ENCODE measurements at regions not wholly inside any gene's neighbourhood (a gene's known extent, or its start where the extent isn't known, plus 50 kb on each side); places are given as distances from the start of the nearest gene placed in this dataset.
"Not testable (repeated sequence)": the region's sequence is repeated elsewhere in the genome, so short reads cannot be mapped to it uniquely, and the experiment has no call there.

DNA sequence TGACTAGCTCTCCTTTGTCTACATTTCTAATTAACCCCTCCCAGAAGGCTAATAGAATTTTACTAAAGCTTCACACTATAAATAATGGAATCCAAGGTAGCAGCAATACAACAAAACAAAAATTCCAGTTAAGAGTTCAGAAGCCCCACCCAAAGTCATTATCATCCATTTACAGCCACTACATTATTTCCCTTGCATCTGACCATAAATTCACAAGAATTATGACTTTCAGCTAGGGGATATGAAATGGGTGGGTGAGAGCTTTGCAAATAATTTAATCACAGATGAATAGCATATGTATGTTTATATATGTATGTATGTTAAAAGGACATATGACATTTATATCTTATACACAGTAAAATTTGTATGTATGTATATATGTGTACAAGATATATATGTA lies 65.3 kb upstream of the PTGDR start:
- no peak for DNase-seq (ENCODE audit: low read depth)

DNA sequence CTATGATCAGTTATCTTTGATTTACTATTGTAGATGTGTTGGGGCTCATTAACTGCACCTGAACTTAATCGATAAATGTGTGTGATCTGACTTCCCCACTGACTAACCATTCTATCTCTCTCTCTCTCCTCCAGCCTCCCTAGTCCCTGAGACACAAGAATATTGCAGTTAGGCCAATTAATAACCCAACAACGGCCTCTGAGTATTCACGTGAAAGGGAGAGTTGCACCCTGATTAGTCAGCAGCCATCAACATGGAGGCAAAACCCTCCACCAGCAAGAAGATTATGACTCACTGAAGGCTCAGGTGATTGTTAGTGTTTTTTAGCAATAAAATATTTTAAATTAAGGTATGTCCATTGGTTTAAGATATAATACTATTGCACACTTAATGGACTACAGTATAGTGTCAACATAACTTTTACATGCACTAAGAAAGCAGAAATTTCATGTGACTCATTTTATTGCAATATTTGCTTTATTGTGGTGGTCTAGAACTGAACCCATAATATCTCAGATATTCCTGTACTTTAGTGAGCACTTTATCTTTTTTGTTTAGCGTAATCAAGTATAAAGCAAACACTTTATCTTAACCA lies 77.1 kb upstream of the PTGDR start:
- DNase-seq (ENCODE audit: low read depth), result no peak

DNA sequence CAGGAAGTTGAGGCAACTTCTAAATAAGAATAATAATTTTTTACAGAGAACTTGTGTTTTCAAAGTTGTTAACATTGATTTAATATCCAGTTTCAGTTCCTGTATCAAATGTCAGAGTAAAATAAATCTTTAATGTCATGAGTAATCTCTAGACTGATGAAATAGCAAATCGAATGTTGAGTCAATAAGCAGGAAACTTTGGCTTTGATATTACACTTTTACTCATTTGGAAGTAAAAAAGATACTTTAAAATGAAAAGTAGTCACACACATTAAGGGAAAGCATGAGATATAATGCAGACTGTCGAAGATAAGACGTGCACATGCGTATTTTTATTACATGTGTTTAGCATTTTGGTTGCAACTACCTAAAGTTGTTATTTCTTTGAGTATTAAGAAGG lies 78.2 kb upstream of the PTGDR start:
- no peak for DNase-seq (ENCODE audit: low read depth)

DNA sequence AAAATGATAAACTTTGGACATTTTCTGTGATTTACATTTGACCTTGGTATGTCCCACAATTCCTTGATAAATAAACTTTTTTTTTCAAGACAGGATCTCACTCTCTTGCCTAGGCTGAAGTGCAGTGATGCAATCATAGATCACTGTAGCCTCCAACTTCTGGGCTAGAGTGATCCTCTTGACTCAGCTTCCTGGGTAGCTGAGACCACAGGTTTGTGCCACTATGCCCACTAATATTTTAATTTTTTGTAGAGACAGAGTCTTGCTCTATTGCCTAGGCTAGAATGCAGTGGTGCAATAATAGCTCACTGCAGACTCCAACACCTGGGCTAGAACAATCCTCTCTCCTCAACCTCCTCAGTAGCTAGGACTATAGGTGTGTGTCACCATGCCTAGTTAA lies 79.1 kb upstream of the PTGDR start:
- DNase-seq (ENCODE audit: low read depth), result no peak

DNA sequence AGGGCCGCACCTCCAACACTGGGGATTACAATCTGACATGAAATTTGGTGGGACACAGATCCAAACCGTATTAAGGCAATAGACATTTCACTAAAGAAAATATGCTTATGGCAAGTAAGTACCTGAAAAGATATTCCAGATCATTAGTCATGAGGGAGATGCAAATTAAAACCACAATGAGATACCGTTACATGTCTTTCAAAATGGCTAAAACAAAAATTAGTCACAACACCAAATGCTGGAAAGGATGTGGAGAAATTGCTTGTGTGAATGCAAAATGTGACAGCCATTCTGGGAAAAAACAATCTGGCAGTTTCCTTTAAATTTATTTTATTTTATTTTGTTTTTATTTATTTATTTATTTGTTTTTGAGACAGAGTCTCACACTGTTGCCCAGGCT lies 82.3 kb upstream of the PTGDR start:
- DNase-seq (ENCODE audit: low read depth), result no peak

DNA sequence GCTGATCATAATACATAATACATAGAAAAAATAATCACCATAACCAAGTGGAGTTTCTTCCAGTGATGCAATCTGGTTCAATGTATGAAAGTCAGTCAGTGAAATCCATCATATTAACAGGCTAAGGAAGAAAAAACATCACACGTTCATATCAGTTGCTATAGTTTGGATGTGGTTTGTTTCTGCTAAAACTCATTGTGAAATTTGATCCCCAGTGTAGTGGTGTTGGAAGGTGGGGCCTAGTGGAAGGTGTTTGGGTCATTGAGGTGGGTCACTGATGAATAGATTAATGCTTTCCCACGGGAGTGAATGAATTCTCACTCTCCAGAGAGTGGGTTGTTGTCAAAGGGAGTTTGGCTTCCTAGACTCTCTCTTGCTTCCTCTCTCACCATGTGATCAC lies 84.6 kb upstream of the PTGDR start:
- no peak for DNase-seq (ENCODE audit: low read depth)

DNA sequence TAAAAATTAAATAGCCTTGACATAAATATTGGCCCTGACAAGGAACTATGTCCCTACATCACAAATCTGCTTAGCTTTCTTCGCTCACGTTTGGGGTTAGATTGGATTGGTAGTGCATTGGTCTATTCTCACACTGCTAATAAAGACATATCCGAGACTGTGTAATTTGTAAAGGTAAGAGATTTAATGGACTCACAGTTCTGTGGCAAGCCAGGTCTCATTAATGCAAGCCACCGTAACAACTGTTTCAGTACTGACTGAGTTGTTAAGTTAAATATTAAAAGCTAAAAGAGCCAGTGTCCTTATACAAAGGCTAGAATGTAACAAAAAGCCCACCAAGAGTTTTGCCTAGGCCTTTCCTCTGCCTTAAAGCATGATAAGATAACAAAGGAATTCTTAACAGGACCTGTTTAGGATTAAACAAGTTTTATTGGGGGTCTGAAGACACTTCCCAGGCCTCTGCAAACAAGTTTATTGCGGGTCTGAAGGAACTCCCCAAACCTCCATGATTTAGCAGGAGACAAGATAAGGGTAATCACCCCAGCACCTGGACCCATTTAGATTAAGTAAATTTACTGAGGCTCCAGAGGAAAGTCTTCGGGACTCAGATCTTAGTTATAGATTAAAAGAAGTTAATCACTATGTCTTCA lies 88.2 kb upstream of the PTGDR start:
- no peak for DNase-seq (ENCODE audit: low read depth)

DNA sequence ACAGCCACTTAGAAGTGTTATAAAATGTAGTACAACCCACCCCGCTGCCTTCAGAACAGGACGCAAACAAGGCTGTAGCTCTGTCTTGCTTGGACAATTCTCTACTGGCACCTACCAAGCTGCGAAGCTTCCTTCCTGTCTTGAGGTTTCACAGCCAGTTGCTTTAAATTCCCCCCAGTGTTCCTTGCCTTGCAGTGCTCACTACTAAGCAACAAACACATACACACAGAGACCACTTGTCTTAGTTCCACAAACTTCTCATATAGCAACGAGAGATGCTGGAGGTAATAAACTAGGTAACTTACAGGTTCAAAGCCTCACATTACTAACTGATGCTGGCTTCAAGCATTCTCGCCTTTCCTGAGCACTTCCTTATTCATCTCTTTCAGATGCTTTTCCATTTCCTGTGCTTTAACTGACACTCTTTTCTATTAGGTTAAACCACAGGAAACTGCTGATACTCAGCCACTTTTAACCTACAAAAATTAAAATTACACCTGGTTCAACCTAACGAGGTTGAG lies 91.5 kb upstream of the PTGDR start:
- DNase-seq (ENCODE audit: low read depth), result peak; percentile 1

DNA sequence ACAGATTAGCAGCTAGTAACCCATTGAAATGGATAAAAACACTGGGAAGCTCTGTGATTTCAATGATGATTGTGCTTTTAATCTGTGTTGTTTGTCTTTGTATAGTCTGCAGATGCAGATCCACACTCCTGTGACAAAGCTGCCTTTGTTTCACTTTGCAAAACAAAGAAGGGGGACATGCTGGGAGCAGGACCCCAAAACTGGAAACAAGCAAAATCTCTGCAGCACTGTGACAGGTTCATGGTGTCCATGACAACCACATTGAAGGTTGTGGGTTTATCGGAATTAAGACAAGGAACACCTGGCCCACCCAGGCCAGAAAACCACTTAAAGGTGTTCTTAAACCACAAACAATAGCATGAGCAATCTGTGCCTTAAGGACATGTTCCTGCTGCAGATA lies 95.6 kb upstream of the PTGDR start:
- not testable (repeated sequence) for DNase-seq (ENCODE audit: low read depth)

DNA sequence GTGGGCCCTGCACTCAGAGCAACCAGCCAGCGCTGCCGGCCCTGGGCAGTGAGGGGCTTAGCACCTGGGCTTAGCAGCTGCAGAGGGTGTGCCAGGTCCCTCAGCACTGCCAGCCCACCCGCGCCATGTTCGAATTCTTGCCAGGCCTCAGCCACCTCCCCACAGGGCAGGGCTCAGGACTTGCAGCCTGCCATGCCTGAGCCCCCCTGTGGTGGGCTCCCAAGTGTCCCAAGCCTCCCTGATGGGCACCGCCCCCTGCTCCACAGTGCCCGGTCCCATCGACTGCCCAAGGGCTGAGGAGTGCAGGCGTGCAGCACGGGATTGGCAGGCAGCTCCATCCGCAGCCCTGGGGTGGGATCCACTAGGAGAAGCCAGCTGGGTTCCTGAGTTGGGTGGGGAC lies 98.0 kb upstream of the NID2 start:
- no peak for DNase-seq (ENCODE audit: low read depth)

DNA sequence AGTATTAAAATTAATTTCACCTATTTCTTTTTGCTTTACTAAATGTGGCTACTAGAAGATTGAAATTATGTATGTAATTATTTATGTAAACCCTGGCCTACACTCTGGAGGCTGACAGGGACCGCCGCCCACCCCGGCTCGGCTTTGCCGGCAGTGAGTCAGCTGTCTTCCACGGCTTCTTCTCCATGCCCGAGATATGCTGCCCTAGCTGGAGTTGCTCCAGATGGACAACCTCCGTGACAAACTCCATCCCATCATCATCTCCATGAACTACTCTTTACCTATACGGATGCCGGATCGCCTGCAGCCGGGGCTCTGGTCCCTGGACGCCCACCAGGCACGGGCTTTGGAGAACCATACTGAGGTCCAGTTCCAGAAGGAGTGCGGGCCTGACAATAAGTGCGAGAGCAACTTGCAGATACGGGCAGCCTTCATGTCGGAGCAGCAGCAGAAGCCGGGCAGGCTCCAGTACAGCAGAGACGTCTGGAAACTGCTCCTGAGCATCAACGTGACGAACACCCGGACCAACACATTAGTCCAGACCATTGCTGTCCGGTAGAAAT lies 86.9 kb upstream of the NID2 start:
- DNase-seq (ENCODE audit: low read depth), result no peak

DNA sequence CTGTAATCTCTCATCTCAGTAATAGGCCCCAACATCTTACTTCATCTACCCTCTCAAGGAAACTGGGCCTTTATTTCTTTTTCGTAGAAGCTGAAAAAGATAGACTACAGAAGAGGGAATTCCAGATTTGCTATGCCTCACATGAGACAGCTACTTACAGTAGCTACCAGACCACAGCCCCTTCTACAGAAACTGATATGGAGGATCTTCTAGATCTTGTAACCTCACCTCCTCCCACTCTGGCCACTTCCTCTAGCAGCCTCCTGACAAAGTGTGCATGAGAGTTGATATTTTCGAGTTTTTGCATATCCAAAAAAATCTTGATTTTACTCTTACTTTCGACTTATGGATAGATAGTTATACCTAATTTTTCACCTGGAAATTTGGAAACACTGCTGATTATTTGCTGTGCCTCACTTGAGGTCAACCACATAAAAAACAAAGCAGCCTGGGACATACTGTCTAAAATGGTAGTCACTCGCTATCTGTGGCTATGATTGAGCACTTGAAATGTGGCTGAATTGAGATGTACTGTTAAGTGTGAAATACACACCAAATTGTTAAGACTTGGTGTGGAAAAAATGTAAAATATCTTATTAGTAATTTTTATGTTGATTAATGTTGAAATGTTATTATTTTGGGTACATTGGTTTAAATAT lies 86.3 kb upstream of the NID2 start:
- DNase-seq (ENCODE audit: low read depth), result no peak

DNA sequence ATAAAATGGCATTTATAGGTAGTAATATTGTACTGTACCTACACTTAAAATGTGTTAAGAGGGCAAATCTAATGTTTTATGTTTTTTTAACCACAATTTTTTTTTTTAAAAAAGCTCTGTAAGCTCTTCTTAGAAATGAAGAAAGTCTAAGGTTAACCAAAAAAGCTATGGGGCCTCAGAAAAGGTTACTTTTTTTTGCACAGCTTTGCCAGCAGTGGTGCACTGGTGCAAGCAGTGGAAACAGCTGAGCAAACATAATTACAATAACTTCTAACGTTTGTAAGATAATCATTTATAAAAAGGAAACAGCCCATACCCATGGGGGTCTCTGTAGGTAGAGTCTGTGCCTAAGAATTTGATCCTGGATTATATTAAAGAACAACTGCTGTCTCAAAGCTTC lies 85.1 kb upstream of the NID2 start:
- no peak for DNase-seq (ENCODE audit: low read depth)

DNA sequence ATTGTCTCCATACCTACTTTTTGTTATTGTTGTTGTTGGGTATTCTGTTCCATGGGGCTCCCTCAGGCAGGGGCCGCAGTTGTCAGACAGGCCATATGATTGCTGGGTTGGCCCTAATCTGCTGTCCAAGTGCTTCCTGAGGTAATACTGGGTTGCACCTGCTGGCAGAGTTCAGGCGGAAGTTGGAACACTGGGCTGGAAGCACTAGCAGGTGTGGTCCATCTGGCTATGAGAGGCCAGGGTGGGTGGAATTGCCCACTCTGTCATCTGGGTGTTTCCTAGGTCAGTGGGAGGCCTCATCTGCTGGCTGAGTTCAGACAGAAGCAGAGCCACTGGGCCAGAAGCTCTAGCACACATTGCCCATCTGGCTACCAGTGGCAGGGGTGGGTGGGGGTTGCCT lies 81.3 kb upstream of the NID2 start:
- DNase-seq (ENCODE audit: low read depth), result no peak

DNA sequence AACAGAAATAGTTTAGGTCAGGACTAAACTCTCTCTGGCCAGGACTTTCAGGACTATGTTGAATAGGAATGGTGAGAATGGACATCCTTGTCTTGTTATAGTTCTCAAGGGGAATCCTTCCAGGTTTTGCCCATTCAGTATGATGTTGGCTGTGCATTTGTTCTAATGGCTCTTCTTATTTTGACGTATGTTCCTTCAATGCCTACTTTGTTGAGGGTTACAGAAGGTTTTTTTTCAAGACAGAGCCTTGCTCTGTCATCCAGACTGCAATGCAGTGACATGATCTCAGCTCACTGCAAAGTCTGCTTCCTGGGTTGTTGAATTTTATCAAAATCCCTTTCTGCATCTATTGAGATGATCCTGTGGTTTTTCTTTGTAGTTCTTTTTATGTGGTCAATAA lies 79.5 kb upstream of the NID2 start:
- no peak for DNase-seq (ENCODE audit: low read depth)

DNA sequence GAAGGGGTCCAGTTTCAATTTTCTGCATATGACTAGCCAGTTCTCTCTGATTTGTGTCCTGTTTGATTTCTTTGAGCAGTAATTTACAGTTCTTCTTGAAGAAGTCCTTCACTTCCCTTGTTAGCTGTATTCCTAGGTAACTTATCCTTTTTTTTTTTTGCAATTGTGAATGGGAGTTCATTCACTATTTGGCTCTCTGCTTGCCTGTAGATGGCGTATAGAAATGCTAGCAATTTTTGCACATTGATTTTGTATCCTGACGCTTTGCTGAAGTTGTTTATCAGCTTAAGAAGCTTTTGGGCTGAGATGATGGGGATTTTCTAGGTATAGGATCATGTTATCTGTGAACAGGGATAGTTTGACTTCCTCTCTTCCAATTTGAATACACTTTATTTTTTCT lies 77.6 kb upstream of the NID2 start:
- DNase-seq (ENCODE audit: low read depth), result no peak

DNA sequence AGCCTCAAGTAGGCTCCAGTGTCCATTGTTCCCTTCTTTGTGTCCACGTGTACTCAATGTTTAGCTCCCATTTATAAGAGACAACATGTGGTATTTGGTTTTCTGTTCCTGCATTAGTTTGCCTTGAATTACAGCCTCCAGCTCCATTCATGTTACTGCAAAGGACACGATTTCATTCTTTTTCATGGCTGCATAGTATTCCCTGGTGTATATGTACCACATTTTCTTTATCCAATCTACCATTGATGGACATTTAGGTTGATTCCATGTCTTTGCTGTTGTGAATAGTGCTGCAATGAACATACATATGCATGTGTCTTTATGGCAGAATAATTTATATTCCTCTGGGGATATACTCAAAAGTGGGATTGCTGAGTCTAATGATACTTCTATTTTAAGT lies 75.2 kb upstream of the NID2 start:
- DNase-seq (ENCODE audit: low read depth), result not testable (repeated sequence)

DNA sequence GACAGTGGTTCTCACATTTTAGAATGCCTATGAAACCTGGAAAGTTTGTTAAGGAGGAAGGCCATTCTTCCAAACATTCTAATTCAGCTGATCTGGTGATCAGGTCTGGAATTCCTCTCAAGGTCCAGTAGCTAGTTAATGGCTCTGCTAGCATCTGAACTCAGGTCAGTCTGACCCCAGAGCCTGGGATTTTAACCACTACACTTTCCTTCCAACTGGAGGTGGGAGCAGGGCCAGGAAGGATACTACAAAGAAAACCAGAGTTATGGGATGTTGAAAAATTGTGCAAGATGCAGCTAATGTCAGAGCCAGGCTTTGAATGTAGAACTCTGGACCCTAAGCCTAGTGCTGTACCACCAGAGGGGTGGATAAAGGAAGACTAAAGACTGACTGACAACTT lies 73.6 kb upstream of the NID2 start:
- DNase-seq (ENCODE audit: low read depth), result no peak

DNA sequence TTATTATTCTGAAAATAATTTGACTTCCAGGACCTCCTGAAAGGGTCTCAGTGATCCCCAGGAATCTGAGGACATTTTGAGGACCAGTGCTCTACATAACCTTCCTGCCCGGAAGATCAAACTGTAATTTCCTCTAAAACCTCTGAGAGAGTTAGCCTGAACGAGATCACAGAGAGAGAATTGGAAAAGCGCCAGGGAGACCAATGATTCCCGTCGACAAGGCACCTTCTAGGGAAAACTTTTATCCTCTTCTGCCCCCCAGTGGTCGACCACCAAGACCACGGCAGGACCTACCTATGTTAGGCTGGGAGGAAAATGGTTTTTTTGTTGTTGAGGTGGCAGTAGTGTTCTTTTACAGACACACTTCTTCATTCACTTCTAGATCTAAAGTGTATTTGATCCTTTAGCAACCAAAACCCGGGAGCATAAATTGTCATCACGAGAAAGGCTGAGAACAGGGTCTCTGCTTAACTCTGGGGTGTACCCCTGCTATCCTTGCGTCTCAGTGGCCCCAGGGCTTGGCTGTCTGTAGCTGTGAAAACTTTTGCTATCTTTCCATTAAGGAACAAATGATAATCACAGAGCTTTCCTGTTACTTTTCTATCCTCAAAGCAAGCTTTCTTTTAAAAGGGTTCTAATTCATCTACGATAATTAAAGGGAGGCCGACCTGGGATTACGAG lies 62.9 kb upstream of the NID2 start:
- DNase-seq (ENCODE audit: low read depth), result no peak

DNA sequence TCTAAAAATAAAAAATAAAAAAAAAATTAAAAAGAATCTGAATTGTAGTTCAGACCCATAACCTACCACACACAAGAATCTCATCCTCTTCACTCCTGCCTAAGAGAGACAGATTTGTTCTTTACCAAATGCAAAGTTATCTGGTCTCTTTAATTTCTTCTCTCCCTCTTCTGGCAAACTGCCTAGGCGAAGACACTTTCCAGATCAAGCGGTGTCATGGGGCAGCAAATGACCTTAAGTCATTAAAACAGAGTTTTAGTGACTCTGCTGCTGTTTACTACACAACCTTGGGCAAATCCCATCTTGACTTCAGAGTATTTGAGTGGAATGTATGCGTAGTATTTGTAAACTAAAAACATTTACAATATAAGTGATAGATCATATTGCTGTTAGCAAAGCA lies 60.9 kb upstream of the NID2 start:
- DNase-seq (ENCODE audit: low read depth), result no peak

DNA sequence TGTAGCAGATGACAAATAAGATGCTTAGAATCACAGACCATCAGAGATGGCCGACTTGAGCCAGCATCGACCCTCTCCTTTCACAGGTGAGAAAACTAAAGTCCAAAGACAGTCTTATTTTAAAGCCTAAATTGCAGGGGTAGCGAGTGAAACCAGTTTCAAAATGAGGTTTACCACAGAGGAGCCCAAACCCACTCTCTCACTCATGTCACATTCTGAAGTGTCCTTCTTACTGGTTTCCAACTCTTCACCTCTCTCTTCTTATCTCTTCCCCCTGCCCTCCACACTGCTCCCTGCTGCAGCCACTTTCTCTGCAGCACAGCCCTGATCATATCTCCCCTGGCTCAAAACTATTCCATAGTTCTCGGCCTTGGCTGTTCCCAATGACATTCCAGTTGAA lies 57.0 kb upstream of the NID2 start:
- no peak for DNase-seq (ENCODE audit: low read depth)

DNA sequence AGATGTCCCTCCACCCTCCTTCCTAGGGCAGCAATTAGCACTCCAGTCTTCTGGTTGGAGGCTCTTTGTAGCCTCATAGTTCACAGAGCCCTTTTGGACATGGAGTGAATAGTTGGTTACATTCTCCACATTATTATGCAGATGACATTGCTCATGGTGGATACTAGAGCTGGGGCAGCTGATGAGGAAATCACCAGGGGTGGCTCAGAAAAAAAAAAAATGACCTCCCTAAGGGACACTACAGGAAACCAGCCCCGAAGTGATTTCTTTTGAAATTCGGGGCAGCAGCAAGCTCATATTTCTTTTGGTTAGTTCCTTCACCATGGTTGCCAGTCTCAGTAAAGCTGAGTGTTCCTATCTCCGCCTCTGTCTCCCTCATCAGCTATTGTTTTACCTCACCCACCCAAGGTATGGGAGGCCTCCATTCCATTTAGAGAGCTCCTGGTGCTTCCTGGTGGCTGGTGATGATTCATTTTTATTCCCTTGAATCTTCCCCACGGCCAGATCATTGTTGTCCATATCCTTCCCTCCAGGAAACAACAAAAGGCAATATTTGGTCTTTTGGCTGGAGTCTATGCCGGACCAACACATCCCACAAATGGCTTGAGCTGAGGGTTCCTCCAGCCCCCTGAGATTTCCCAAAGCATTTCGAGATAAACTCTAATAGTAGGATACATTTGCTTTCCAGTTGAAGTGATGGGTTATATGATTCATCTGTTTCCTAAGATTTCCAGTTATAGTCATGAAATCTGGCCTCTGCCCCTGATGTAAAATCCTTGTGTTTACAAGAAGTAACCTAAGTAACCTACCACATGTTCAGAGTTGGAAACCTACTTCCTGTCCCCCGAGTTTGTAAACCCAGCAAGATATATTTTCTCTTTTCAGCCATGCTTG lies 56.2 kb upstream of the NID2 start:
- no peak for DNase-seq (ENCODE audit: low read depth)

Data from stimulated activated CD8-positive, alpha-beta memory T cell treated with anti-CD3 and anti-CD28 coated beads, Interleukin-15, amount 100 ng/mL, for 24 hours (primary cell).